Stimulated activated CD4-positive, alpha-beta T cell treated with anti-CD3 and anti-CD28 coated beads, Interleukin-12 subunit alpha, Interleukin-12 subunit beta, amount 100 ng/mL, for 48 hours (primary cell): ENCODE measurements at regions not wholly inside any gene's neighbourhood (a gene's known extent, or its start where the extent isn't known, plus 50 kb on each side); places are given as distances from the start of the nearest gene placed in this dataset.
"Not testable (repeated sequence)": the region's sequence is repeated elsewhere in the genome, so short reads cannot be mapped to it uniquely, and the experiment has no call there.

Source experiments
- DNase-seq, 3 donors: peaks; one replicate each; pipeline ENCODE4 v3.0.0-alpha.2; 2020; ENCODE audit warnings: low read depth in 2 of 3, low spot score in 1 of 3

- no peak for DNase-seq
These were observed 82.4 kb downstream of the ARL6IP4 start for GRCh38 chr12:123062681-123063486.

- no peak for DNase-seq
These were observed 81.1 kb downstream of the ARL6IP4 start for GRCh38 chr12:123061441-123062205.

- no peak for DNase-seq
These were observed 79.0 kb downstream of the ARL6IP4 start for GRCh38 chr12:123059500-123059899.

- DNase-seq, result no peak
These were observed 78.5 kb downstream of the ARL6IP4 start for GRCh38 chr12:123058980-123059379.

GRCh38 chr12:123058481-123058880 is 78.0 kb downstream of the ARL6IP4 start:
- no peak for DNase-seq

GRCh38 chr12:123057513-123058265 is 77.2 kb downstream of the ARL6IP4 start:
- DNase-seq, result no peak

- DNase-seq, result no peak
These were observed 76.2 kb downstream of the ARL6IP4 start for GRCh38 chr12:123056709-123057108.

GRCh38 chr12:123056053-123056452 is 75.6 kb downstream of the ARL6IP4 start:
- no peak for DNase-seq

- no peak for DNase-seq
These were observed 74.8 kb downstream of the ARL6IP4 start for GRCh38 chr12:123055281-123055766.

- DNase-seq, result no peak
These were observed 73.9 kb downstream of the ARL6IP4 start for GRCh38 chr12:123054371-123054770.

GRCh38 chr12:123051556-123051955 is 71.1 kb downstream of the ARL6IP4 start:
- DNase-seq, result no peak

GRCh38 chr12:123050913-123051312 is 70.4 kb downstream of the ARL6IP4 start:
- no peak for DNase-seq

GRCh38 chr12:123050331-123050831 is 69.9 kb downstream of the ARL6IP4 start:
- DNase-seq, result no peak

- DNase-seq, result no peak
These were observed 69.1 kb downstream of the ARL6IP4 start for GRCh38 chr12:123049398-123050240.

- DNase-seq, result not testable (repeated sequence)
These were observed 67.4 kb downstream of the ARL6IP4 start for GRCh38 chr12:123047892-123048291.

- no peak for DNase-seq
These were observed 66.8 kb downstream of the ARL6IP4 start for GRCh38 chr12:123047289-123047688.

GRCh38 chr12:123046431-123046830 is 66.0 kb downstream of the ARL6IP4 start:
- no peak for DNase-seq

- DNase-seq, result no peak
These were observed 65.2 kb downstream of the ARL6IP4 start for GRCh38 chr12:123045678-123046077.

GRCh38 chr12:123044351-123044750 is 63.9 kb downstream of the ARL6IP4 start:
- DNase-seq, result no peak

GRCh38 chr12:123043536-123044001 is 63.1 kb downstream of the ARL6IP4 start:
- peak; percentile 49 to 68 (median 59) for DNase-seq
